ENCODE measurements at regions not wholly inside any gene's neighbourhood (a gene's known extent, or its start where the extent isn't known, plus 50 kb on each side); places are given as distances from the start of the nearest gene placed in this dataset.

GRCh38 chrX:78213331-78213730 lies 73.9 kb upstream of the TAF9B start:
- H3K9me3 Mint-ChIP-seq (ENCODE audit: low read depth, unreplicated experiment) = no peaks in the 10 kb centered on the region
- intact Hi-C loops (cut with micrococcal nuclease; ENCODE audit: unreplicated experiment) = no loop called here
- H3K27ac Mint-ChIP-seq (ENCODE audit: unreplicated experiment) = no peak overlapping the region
- no peak overlapping the region for H3K4me3 Mint-ChIP-seq (ENCODE audit: low read depth, unreplicated experiment)
- DNase-seq = no peak
- H3K27me3 Mint-ChIP-seq (ENCODE audit: unreplicated experiment) = no peaks in the 10 kb centered on the region
- TF ChIP-seq, protein P1, sequence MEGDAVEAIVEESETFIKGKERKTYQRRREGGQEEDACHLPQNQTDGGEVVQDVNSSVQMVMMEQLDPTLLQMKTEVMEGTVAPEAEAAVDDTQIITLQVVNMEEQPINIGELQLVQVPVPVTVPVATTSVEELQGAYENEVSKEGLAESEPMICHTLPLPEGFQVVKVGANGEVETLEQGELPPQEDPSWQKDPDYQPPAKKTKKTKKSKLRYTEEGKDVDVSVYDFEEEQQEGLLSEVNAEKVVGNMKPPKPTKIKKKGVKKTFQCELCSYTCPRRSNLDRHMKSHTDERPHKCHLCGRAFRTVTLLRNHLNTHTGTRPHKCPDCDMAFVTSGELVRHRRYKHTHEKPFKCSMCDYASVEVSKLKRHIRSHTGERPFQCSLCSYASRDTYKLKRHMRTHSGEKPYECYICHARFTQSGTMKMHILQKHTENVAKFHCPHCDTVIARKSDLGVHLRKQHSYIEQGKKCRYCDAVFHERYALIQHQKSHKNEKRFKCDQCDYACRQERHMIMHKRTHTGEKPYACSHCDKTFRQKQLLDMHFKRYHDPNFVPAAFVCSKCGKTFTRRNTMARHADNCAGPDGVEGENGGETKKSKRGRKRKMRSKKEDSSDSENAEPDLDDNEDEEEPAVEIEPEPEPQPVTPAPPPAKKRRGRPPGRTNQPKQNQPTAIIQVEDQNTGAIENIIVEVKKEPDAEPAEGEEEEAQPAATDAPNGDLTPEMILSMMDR (IDR thresholded peaks at IDR 0.05; ENCODE audit: unreplicated experiment) = no peak
- CTCF ChIA-PET = no interaction called here
- no peaks in the 10 kb centered on the region for H3K4me1 Mint-ChIP-seq (ENCODE audit: low read depth, unreplicated experiment)
- BruUV-seq (replicated peaks) = no TSS peak
- H3K36me3 Mint-ChIP-seq (ENCODE audit: insufficient read depth, unreplicated experiment) = no peaks in the 10 kb centered on the region

- Mint-ChIP-seq H3K27ac (ENCODE audit: unreplicated experiment) (no peak overlapping the region), H3K4me1 (ENCODE audit: low read depth, unreplicated experiment) (no peaks in the 10 kb centered on the region), H3K36me3 (ENCODE audit: insufficient read depth, unreplicated experiment) (no peaks in the 10 kb centered on the region), H3K9me3 (ENCODE audit: low read depth, unreplicated experiment) (no peaks in the 10 kb centered on the region), H3K27me3 (ENCODE audit: unreplicated experiment) (peaks cover 18% of the 10 kb centered on the region), H3K4me3 (ENCODE audit: low read depth, unreplicated experiment) (no peak overlapping the region)
- no TSS peak for BruUV-seq (replicated peaks)
- CTCF ChIA-PET = interaction anchor here (0.5 to 0.6 kb wide), 3 partner anchors 274 to 883 kb away, joined by 3 to 7 read pairs (median 3); no protein-coding TSS in a partner anchor
- intact Hi-C loops (cut with micrococcal nuclease; ENCODE audit: unreplicated experiment) = no loop called here
- no peak for DNase-seq
- TF ChIP-seq, protein P1 (IDR thresholded peaks at IDR 0.05; ENCODE audit: unreplicated experiment) = no peak
These were observed 60.4 kb upstream of the TAF9B start for GRCh38 chrX:78199851-78200250.
